ENCODE measurements at regions not wholly inside any gene's neighbourhood (a gene's known extent, or its start where the extent isn't known, plus 50 kb on each side); places are given as distances from the start of the nearest gene placed in this dataset.

- DNase-seq, result no peak
Measured at GRCh38 chr4:146577111-146577510, 55.4 kb upstream of the SLC10A7 start.

GRCh38 chr4:146582864-146583263, 55.8 kb upstream of the POU4F2 start:
- DNase-seq, result peak in 1 of 2 donors; percentile 28

- DNase-seq, result peak; percentile 83 to 91
Measured at GRCh38 chr4:146585761-146586333, 52.8 kb upstream of the POU4F2 start.
